ENCODE measurements at regions not wholly inside any gene's neighbourhood (a gene's known extent, or its start where the extent isn't known, plus 50 kb on each side); places are given as distances from the start of the nearest gene placed in this dataset.

GRCh38 chr4:120520761-120521160 lies 401.8 kb downstream of the PRDM5 start:
- no peak for TF ChIP-seq CTCF (IDR thresholded peaks at IDR 0.05; ENCODE audit: extremely low read depth, insufficient read depth, missing control alignments)
- in situ Hi-C loops (cut with MboI; ENCODE audit: low pct_unique_long_range_greater_than_20kb, low sequenced_read_pairs, unreplicated experiment): no loop called here

GRCh38 chr4:120517966-120518365 lies 404.6 kb downstream of the PRDM5 start:
- DNase-seq (ENCODE audit: low spot score): no peak
- no peak for TF ChIP-seq CTCF (IDR thresholded peaks at IDR 0.05; ENCODE audit: extremely low read depth, insufficient read depth, missing control alignments)
- in situ Hi-C loops (cut with MboI; ENCODE audit: low pct_unique_long_range_greater_than_20kb, low sequenced_read_pairs, unreplicated experiment): no loop called here

More at GRCh38 chr4:120520761-120521160, 401.8 kb downstream of the PRDM5 start:
- no peak for DNase-seq (ENCODE audit: low spot score)

- no peak for TF ChIP-seq CTCF (IDR thresholded peaks at IDR 0.05; ENCODE audit: extremely low read depth, insufficient read depth, missing control alignments)
- DNase-seq (ENCODE audit: low spot score): no peak
- in situ Hi-C loops (cut with MboI; ENCODE audit: low pct_unique_long_range_greater_than_20kb, low sequenced_read_pairs, unreplicated experiment): no loop called here
These were observed 412.8 kb downstream of the PRDM5 start for GRCh38 chr4:120509719-120510118.

GRCh38 chr4:120509222-120509621 lies 413.3 kb downstream of the PRDM5 start:
- no peak for TF ChIP-seq CTCF (IDR thresholded peaks at IDR 0.05; ENCODE audit: extremely low read depth, insufficient read depth, missing control alignments)
- in situ Hi-C loops (cut with MboI; ENCODE audit: low pct_unique_long_range_greater_than_20kb, low sequenced_read_pairs, unreplicated experiment): no loop called here
- no peak for DNase-seq (ENCODE audit: low spot score)

- in situ Hi-C loops (cut with MboI; ENCODE audit: low pct_unique_long_range_greater_than_20kb, low sequenced_read_pairs, unreplicated experiment): no loop called here
- no peak for TF ChIP-seq CTCF (IDR thresholded peaks at IDR 0.05; ENCODE audit: extremely low read depth, insufficient read depth, missing control alignments)
- DNase-seq (ENCODE audit: low spot score): no peak
These were observed 414.5 kb downstream of the PRDM5 start for GRCh38 chr4:120508036-120508435.

- no peak for DNase-seq (ENCODE audit: low spot score)
- in situ Hi-C loops (cut with MboI; ENCODE audit: low pct_unique_long_range_greater_than_20kb, low sequenced_read_pairs, unreplicated experiment): no loop called here
- TF ChIP-seq CTCF (IDR thresholded peaks at IDR 0.05; ENCODE audit: extremely low read depth, insufficient read depth, missing control alignments): no peak
These were observed 416.0 kb downstream of the PRDM5 start for GRCh38 chr4:120506536-120506935.

- in situ Hi-C loops (cut with MboI; ENCODE audit: low pct_unique_long_range_greater_than_20kb, low sequenced_read_pairs, unreplicated experiment): no loop called here
- DNase-seq (ENCODE audit: low spot score): no peak
- no peak for TF ChIP-seq CTCF (IDR thresholded peaks at IDR 0.05; ENCODE audit: extremely low read depth, insufficient read depth, missing control alignments)
These were observed 423.8 kb downstream of the PRDM5 start for GRCh38 chr4:120498678-120499077.
